Muscle of leg (tissue), 3 donors: ENCODE measurements at regions not wholly inside any gene's neighbourhood (a gene's known extent, or its start where the extent isn't known, plus 50 kb on each side); places are given as distances from the start of the nearest gene placed in this dataset.

Experiments
- DNase-seq: peaks from one replicate; pipeline ENCODE4 v3.0.0; 2013
- H3K27ac ChIP-seq: one replicate; pipeline ENCODE4 v1.5.1; 2013; ENCODE audit warnings: mild to moderate bottlenecking, low read length, control low read depth
- H3K27me3 ChIP-seq: one replicate; pipeline ENCODE4 v1.6.1; 2013; ENCODE audit warnings: low read length; ENCODE audit not compliant: control insufficient read depth, insufficient read depth
- H3K36me3 ChIP-seq: one replicate; pipeline ENCODE4 v1.6.1; 2013; ENCODE audit warnings: low read length; ENCODE audit not compliant: control insufficient read depth, insufficient read depth
- H3K4me1 ChIP-seq: one replicate; pipeline ENCODE4 v1.6.1; 2013; ENCODE audit warnings: low read length; ENCODE audit not compliant: control insufficient read depth, insufficient read depth
- H3K4me3 ChIP-seq: one replicate; pipeline ENCODE4 v1.5.1; 2013; ENCODE audit warnings: low read length, control low read depth
- H3K9me3 ChIP-seq: replicated peaks from 2 replicates; pipeline ENCODE4 v1.6.1; 2013; ENCODE audit warnings: low read depth, low read length; ENCODE audit not compliant: control insufficient read depth
- WGBS: methylation state at CpG from one replicate; pipeline ENCODE4 v1.1.5; 2013; ENCODE audit warnings: missing lambda C conversion rate; ENCODE audit not compliant: insufficient coverage; 5-methylcytosine and 5-hydroxymethylcytosine counted together

GRCh38 chr2:198359308-198359707 is 554.9 kb downstream of the PLCL1 start:
- no peak for DNase-seq
- H3K27ac ChIP-seq, result no peak overlapping the region
- no peaks in the 10 kb centered on the region for H3K4me1 ChIP-seq
- H3K36me3 ChIP-seq, result no peaks in the 10 kb centered on the region
- H3K4me3 ChIP-seq, result no peak overlapping the region
- no peaks in the 10 kb centered on the region for H3K9me3 ChIP-seq
- WGBS, result 80% methylated on average over 1 of the region's 5 CpGs
- no peaks in the 10 kb centered on the region for H3K27me3 ChIP-seq

DNA sequence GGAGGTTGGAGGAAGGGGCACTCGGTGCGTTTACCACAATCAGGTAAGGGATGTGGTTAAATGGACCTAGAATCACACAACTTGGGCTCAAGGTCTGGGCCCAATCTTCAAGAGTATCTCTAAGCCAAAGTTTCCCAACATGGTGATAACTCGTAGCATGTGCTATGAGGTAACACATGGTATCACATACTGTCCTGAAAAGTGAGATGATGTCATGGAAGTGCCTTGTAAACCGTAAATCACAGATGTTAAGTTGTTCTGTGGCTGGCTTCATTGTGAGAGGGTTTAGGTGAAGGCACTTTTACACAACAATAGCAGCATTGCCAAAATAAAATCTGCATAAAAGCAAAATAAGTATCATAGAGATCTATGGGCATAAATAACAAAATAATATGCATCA is 551.8 kb downstream of the PLCL1 start:
- 94% methylated on average over 2 of the region's 4 CpGs for WGBS
- no peak overlapping the region for H3K27ac ChIP-seq
- no peaks in the 10 kb centered on the region for H3K36me3 ChIP-seq
- H3K4me3 ChIP-seq, result no peak overlapping the region
- H3K27me3 ChIP-seq, result no peaks in the 10 kb centered on the region
- H3K9me3 ChIP-seq, result no peaks in the 10 kb centered on the region
- no peak for DNase-seq
- H3K4me1 ChIP-seq, result no peaks in the 10 kb centered on the region

- WGBS, result 100% methylated on average over 1 of the region's 4 CpGs
- no peak for DNase-seq
- no peak overlapping the region for H3K4me3 ChIP-seq
Observed at GRCh38 chr2:198351647-198352046, 547.3 kb downstream of the PLCL1 start.

DNA sequence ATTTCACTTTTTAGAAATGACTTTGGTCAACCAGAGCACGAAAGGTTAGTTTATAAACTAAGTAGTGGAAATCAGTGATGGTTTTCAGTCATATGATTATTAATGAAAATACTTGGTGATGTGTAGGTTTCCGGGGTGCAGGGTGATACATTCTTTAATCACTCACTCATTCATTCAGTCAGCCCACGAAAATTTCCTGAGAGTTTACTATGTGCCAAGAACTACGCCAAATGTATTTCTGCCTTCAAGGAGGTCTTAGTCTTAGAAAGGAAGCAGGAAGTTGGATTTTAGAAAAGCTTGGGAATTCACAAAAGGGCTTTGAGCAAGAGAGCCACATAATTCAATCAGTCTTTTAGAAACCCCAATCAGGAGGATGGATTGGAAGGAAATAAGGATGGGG is 543.6 kb downstream of the PLCL1 start:
- no peaks in the 10 kb centered on the region for H3K4me1 ChIP-seq
- no peak for DNase-seq
- H3K4me3 ChIP-seq, result no peak overlapping the region
- no peaks in the 10 kb centered on the region for H3K36me3 ChIP-seq
- WGBS, result no CpG with 5 or more reads among the region's 4 CpGs
- H3K9me3 ChIP-seq, result no peaks in the 10 kb centered on the region
- H3K27ac ChIP-seq, result no peak overlapping the region
- no peaks in the 10 kb centered on the region for H3K27me3 ChIP-seq

More at GRCh38 chr2:198351647-198352046, 547.3 kb downstream of the PLCL1 start:
- no peaks in the 10 kb centered on the region for H3K9me3 ChIP-seq
- no peaks in the 10 kb centered on the region for H3K4me1 ChIP-seq
- no peaks in the 10 kb centered on the region for H3K27me3 ChIP-seq
- no peaks in the 10 kb centered on the region for H3K36me3 ChIP-seq
- no peak overlapping the region for H3K27ac ChIP-seq

GRCh38 chr2:198347349-198347748 is 543.0 kb downstream of the PLCL1 start:
- Histone ChIP-seq H3K4me1 (no peaks in the 10 kb centered on the region), H3K9me3 (no peaks in the 10 kb centered on the region), H3K36me3 (no peaks in the 10 kb centered on the region), H3K27ac (no peak overlapping the region), H3K27me3 (no peaks in the 10 kb centered on the region), H3K4me3 (no peak overlapping the region)
- 60% methylated on average over 1 of the region's 3 CpGs for WGBS
- no peak for DNase-seq

GRCh38 chr2:198343471-198343870 is 539.1 kb downstream of the PLCL1 start:
- no CpG with 5 or more reads among the region's 1 CpG for WGBS

DNA sequence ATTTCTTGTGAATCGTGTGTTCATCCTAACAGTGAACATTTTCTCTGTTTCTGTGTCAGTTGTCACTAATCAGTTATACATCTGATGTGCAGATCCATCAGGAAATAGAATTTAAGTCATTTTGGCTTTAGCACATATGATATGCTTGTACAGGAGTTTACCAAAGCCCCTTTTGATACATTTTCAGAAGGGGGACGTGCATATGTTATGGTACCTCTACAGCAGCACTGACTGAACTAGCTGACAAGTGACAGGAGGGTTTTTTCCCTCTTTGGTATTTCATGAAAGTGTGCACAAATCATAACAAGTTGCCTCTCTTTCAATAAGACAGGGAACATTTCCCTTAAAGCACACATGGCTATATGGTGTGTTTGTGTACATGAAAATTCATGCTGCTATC is 536.5 kb downstream of the PLCL1 start:
- no peaks in the 10 kb centered on the region for H3K36me3 ChIP-seq
- no peak overlapping the region for H3K4me3 ChIP-seq
- no peaks in the 10 kb centered on the region for H3K27me3 ChIP-seq
- no CpG with 5 or more reads among the region's 2 CpGs for WGBS
- DNase-seq, result no peak
- H3K9me3 ChIP-seq, result no peaks in the 10 kb centered on the region
- no peak overlapping the region for H3K27ac ChIP-seq
- no peaks in the 10 kb centered on the region for H3K4me1 ChIP-seq

More at GRCh38 chr2:198343471-198343870, 539.1 kb downstream of the PLCL1 start:
- no peak overlapping the region for H3K4me3 ChIP-seq
- H3K4me1 ChIP-seq, result no peaks in the 10 kb centered on the region
- no peaks in the 10 kb centered on the region for H3K36me3 ChIP-seq
- no peaks in the 10 kb centered on the region for H3K27me3 ChIP-seq
- DNase-seq, result no peak
- no peaks in the 10 kb centered on the region for H3K9me3 ChIP-seq
- H3K27ac ChIP-seq, result no peak overlapping the region

GRCh38 chr2:198339116-198339515 is 534.7 kb downstream of the PLCL1 start:
- Histone ChIP-seq H3K4me3 (no peak overlapping the region), H3K9me3 (no peaks in the 10 kb centered on the region), H3K27me3 (no peaks in the 10 kb centered on the region), H3K4me1 (no peaks in the 10 kb centered on the region), H3K27ac (no peak overlapping the region), H3K36me3 (no peaks in the 10 kb centered on the region)
- DNase-seq, result no peak
- 100% methylated on average over 2 of the region's 5 CpGs for WGBS

- no peaks in the 10 kb centered on the region for H3K9me3 ChIP-seq
- no peaks in the 10 kb centered on the region for H3K36me3 ChIP-seq
- no peak overlapping the region for H3K27ac ChIP-seq
- H3K4me3 ChIP-seq, result no peak overlapping the region
- DNase-seq, result no peak
- H3K27me3 ChIP-seq, result no peaks in the 10 kb centered on the region
- WGBS, result 83% methylated on average over 1 of the region's 3 CpGs
- no peaks in the 10 kb centered on the region for H3K4me1 ChIP-seq
Observed at GRCh38 chr2:198337368-198337767, 533.0 kb downstream of the PLCL1 start.

- H3K9me3 ChIP-seq, result no peaks in the 10 kb centered on the region
- no CpG with 5 or more reads among the region's 2 CpGs for WGBS
- H3K4me3 ChIP-seq, result no peak overlapping the region
- H3K27me3 ChIP-seq, result no peaks in the 10 kb centered on the region
- DNase-seq, result no peak
- H3K36me3 ChIP-seq, result no peaks in the 10 kb centered on the region
- H3K27ac ChIP-seq, result no peak overlapping the region
- H3K4me1 ChIP-seq, result no peaks in the 10 kb centered on the region
Observed at GRCh38 chr2:198328454-198328853, 524.1 kb downstream of the PLCL1 start.

GRCh38 chr2:198327526-198327925 is 523.1 kb downstream of the PLCL1 start:
- WGBS, result 67% methylated on average over 1 of the region's 4 CpGs
- H3K27me3 ChIP-seq, result no peaks in the 10 kb centered on the region
- H3K27ac ChIP-seq, result no peak overlapping the region
- no peak overlapping the region for H3K4me3 ChIP-seq
- no peaks in the 10 kb centered on the region for H3K9me3 ChIP-seq
- no peaks in the 10 kb centered on the region for H3K4me1 ChIP-seq
- DNase-seq, result no peak
- no peaks in the 10 kb centered on the region for H3K36me3 ChIP-seq
